HT-29 (cell line): ENCODE measurements at regions not wholly inside any gene's neighbourhood (a gene's known extent, or its start where the extent isn't known, plus 50 kb on each side); places are given as distances from the start of the nearest gene placed in this dataset.
"Not testable (repeated sequence)": the region's sequence is repeated elsewhere in the genome, so short reads cannot be mapped to it uniquely, and the experiment has no call there.

Experiments used
- DNase-seq: peaks from one replicate; pipeline ENCODE4 v3.0.0-alpha.2; 2015; ENCODE audit warnings: low spot score

DNA sequence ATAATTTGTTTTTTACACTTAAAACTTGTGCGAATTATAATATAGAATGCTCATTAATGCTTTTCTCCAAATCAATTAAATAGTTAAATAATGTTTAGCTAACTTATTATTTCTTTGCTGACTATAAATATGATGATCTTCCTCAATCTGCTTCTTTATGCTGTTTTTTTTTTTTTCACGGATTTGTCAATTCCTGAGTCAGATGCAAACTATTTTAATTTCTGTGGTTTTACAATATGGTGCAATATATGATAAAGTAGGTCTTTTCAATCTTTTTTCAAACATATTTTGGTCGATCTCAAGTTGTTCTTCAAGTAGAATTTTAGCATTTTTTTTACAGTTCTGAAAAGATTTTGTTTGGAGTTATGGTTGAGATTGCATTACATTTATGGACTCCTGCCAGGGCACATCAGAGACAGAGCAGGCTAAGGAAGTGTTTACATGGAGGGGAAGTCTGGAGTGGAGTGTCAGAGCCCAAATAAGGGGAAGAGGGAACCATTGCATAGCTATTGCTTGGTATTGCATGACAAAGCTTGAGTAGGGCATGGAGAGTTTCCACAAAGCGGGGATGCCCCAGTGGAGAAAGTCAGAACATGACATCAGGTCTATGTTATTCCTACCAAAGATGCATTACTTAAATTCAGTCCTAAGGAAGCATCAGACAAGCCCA lies 204.4 kb downstream of the OTUD1 start:
- DNase-seq, result no peak

DNA sequence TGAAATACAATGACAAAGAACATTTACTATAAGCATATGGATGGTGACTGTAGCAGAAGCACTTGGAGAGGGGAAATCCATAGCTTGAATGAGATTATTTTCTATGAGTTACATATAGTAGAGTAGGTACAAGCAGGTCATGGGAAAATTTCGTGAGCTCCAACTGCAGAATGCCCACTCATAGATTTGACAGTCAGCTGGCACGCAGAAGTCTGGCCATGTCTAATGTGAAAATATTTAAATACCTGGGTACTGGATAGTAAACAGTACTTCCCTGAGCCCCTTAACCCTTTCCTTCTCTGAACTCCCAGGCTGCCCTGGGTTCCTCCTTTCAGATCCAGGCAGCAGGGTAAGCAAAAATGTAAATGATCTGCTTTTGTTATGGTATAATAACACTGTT lies 209.7 kb downstream of the OTUD1 start:
- DNase-seq, result no peak

DNA sequence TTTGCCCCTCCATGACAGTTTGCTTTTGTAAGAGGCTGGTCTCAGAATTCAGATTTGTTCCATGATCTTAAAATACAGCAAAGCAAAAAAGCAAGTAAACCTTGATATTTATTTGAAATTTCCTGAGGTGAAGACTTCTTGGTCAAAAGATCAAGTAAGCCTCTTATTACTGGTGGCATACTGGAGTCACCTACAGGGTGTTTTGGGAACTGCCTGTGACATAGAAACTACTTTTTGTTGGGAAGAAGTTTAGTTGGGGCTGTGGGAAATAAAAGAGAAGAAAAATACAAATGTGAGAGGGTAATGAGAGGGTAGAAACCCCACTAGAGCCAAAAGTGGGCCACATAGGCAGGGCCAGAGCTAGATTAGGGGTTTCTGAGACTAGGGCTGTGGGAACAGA lies 217.9 kb downstream of the OTUD1 start:
- DNase-seq, result peak; percentile 23

DNA sequence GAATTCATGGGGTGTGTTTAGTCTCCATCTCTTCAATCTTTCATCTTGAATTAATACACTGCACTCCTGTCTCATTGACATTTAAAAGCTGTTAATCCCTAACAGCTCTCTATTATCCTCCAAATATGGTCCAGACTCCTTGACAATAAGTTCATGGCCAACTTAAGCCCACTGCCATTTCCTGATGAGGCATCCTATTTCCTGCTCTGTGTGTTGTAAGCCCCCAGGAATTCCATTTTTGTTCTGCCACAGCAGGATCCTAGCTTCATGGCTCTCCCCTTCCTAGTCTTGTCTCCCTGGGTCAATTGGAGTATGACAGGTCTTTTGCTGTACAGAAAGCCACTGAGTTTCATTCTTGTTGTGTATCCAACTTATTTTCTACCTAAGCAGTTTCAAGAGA lies 218.8 kb downstream of the OTUD1 start:
- no peak for DNase-seq

DNA sequence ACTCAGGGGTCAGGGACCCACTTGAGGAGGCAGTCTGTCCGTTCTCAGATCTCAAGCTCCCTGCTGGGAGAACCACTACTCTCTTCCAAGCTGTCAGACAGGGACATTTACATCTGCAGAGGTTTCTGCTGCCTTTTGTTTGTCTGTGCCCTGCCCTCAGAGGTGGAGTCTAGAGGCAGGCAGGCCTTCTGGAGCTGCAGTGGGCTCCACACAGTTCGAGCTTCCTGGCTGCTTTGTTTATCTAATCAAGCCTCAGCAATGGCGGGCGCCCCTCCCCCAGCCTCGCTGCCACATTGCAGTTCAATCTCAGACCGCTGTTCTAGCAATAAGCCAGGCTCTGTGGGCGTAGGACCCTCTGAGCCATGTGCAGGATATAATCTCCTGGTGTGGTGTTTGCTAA lies 233.0 kb downstream of the OTUD1 start:
- DNase-seq, result not testable (repeated sequence)

DNA sequence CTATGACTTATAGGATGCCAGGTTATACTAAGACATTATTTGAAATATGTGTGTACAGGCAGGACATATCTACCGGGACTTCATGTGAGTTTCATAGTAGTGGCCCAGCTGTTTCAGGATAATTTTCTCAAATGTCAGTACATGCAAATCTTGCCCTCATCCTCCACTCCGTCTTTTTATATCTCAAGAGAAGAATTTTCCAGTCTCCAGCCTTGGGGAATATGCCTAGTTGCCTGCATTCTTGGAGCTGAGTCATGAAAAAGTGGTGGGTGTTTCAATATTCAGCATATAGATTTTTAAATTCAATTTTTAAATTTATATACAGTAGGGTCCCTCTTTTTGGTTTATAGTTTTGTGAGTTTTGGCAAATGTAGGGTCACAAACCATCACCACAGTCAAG lies 236.7 kb downstream of the OTUD1 start:
- DNase-seq, result no peak

DNA sequence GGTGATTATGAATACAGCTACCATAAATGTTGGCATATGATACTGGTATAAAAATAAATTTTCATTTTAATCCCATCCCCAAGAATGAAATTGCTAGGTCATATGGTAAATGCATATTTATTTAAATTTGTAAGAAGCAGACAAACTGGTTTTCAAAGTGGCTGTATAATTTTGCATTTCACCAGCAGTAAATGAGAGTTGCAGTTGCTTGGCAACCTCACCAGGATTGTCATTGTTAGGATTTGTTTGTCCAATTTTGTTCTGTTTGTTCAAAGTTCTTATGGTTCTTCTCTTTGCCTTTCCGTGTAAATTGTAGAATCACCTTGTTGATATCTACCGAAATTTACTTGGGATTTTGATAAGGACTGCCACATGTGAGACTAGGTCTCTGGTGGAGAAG lies 237.4 kb downstream of the OTUD1 start:
- no peak for DNase-seq

DNA sequence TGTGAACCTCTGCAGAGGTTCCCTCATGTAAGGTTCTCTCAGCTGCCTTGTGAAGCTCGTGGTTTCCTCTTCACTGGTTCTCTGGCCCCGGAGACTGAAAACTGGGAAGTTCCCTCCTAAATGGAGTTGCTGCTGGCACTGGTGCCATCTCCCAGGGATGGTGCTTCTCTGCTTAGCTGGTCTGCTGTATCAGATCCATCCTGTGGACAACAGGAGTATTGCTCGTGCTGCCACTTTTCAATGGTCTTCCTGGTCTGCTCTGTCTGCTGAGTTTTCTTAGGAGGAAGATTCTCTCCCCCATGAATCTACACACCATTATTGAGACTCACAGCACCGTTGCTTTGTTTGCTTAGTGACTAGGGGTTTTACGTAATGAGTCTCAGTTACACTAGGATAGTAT lies 247.8 kb downstream of the OTUD1 start:
- DNase-seq, result peak; percentile 3

DNA sequence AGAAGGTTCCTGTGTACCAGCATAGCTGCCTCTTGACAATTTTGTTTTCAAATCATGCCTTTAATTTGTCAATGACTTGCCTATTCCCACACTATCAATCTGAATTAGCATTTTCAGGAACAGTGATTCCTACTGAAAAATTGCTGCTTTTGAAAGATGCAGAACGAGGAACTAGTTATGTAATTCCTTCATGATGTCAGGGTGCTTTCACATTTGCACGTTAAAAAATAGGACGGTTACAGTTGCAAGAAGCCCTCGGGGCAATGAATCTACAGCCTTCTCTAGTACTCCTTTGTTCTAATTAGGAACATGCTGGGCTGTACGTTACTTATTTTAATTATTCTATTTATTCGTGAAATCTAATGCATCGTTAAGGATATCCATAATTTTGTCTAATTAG lies 253.9 kb downstream of the OTUD1 start:
- no peak for DNase-seq

DNA sequence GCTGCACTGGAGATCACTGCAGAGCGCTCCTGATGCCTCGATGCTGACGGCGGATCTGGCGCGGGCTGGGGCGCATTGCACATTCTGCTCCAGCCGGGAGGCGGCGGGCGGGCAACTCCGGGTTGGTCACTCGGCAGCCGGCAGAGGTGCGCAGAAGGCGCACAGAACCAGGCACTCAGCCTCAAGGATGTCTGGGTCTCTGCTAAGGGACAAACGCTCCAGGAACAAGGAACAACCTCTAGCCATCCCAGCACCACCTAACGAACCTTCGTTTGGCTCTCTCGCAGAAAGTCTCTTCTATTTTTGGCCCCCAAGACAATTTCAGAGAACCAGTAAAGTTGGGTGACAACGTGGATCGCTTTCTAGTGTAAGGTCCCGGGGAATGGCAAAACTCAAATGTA lies 254.6 kb downstream of the OTUD1 start:
- DNase-seq, result no peak

DNA sequence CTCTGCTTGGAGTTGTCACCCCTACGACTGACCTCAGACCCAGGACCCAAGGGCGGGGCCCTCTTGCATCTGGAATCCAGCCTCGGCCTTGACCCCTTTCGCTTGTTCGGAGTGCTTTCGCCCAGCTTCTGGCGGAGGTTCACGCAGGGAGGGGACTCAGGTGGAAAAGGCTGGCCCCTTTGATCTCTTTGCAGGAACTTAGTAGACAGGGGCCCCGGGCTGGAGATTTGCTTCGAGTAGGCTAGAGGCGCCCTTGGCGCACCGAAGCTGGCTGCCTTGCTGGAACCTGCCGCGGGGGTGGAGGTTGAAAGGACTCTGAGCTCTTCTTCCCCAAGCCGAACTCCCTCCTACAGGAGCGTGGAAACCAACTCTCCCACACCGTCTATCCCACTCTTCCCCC lies 255.1 kb downstream of the OTUD1 start:
- no peak for DNase-seq

DNA sequence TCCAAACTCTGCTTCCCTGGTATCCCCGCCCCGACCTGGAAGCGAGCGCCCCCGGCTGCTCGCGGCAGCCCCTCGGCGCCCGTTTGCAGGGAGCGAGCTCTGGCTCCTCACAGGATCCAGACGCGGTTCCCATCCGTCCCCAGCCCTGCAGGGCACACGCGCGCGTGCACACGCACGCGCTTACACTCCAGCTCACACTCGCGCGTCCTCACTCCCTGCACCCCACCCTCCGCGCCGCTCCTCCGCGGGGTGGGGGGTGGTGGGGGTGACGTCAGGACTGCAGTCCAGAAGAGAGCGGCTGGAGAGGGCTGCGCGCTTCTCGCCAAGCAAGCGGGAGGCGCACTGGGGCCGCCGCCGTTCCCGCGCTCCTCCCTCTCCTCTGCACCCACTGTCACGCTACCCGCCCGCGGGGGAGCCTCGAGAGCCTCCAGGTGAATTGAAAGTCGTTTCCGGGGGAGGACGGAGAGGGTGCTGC lies 255.6 kb downstream of the OTUD1 start:
- DNase-seq, result no peak

DNA sequence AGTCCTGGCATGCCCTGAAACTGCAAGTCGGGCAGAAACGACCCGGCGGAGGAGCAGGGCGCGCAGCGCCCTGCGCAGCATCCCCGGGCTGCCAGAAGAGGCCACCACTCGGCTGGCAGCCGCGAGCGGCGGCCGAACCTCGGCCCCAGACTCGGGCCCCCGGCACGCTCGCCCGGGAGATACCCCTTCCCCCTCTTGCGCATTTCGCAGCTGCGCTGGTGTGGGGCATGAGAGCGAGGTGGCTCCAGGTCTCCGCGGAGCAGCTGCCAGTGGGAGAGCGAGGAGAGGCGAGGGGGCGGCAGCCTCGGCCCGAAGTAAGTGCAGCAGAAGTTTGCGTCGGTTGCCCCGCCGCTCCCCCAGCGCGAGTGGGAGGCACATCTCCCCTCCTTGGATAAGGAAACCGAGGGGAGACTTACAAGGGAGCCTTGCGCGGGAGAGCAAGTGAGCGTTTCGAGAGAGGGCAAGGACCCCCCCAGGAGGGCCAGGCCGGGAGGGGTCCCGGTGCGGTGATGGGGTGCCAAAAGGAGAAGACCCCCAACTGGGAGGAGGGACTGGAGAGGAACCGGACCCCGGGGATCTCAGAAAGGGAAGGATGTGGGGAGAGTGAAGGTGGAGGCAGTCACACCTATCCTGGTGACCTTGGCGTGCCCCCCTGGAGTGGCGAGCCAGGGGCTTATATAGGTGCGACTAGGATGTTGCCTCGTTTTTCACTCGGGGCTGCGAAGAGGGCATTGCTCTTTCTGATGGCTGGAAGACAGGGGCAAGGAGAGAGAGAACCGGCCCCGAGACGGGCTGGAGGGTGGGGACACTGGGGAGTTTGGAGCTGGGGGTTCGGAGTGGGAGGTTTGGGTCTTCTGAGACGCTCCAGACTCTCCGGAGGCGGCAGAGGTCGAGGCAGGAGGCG lies 256.3 kb downstream of the OTUD1 start:
- DNase-seq, result no peak

DNA sequence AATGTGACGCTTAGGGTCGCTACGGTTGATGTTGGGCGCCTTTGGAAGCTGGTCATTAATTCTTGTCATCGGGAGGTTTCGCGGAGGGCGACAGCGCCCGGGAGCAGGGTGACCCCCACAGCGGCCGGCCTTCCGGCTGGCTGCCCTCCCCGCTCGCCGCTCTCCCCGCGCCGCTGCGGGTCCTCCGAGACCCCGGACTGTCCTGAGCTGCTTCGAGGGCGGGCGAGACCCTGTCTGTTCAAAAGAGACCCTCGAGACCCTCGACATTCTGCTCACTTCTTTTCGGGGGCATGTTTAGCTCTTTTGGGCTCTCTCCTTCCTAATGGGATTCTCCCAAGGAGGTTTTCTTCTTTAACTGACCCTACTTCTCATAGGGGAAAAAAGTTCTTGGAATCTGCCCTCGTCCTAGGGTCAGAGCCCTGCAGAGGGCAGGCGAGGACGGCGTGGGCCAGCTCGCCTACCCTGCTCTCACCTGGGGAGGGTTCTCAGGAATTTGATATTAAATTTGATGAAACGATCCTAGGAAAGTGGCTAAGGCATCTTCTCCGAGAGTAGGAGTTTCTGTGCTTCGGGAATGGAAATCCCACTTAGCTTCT lies 257.0 kb downstream of the OTUD1 start:
- no peak for DNase-seq

DNA sequence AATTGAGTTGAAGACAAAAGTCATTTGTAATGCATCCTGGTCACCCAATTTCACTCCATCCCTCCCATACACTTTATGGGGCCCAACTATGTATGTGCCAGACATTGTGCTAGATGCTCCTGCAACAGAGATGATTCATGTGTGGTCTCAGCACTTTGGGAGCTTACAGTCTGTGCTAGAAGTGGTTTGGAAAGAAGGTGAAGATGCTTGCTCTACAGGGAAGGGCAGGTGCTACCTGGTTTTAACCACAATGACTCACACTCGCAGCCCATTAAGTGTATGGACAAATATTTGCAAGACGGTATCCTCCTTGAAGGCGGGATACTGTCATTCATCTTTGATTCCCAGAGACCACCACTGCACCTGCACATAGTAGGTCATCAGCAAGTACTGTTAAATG lies 257.6 kb downstream of the OTUD1 start:
- no peak for DNase-seq

DNA sequence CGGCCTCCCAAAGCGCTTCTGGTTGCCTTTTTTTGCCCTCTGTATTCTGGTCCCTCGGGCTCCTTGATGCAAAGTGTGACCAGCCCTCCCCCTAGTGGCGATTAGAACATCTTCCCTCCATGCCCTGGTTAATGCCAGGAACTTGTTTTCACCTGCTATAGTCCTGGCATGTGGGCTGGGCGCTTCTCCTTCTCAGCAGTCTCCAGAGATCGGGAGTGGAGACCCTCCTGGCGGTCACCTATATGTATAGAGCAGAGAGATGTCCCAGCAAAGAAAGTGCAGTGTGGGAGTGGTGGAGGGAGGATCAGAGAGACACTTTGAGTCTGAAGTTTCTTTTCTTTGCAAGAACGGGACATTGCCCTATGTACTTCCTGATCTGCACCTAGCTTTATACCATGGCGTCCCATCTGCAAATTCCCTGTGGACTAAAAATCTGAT lies 264.1 kb downstream of the OTUD1 start:
- DNase-seq, result peak; percentile 83

DNA sequence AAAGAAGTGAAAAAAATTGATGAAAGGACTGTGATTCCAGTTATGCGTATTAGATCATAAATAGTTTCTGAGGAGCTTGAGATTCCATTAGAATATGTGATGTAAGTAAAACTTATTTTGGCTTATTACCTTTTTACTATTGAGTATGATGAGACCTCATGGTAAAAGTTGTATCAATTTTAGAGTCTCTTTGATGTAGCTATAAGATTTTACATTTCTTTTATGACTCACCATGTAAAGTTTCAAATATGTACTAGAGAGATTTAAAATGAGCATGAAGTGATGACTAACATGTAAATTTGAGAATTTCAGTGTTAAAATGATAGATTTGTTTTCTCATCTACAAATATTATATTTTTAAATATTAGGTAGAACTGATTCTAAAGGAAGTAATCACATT lies 276.5 kb downstream of the OTUD1 start:
- DNase-seq, result no peak

DNA sequence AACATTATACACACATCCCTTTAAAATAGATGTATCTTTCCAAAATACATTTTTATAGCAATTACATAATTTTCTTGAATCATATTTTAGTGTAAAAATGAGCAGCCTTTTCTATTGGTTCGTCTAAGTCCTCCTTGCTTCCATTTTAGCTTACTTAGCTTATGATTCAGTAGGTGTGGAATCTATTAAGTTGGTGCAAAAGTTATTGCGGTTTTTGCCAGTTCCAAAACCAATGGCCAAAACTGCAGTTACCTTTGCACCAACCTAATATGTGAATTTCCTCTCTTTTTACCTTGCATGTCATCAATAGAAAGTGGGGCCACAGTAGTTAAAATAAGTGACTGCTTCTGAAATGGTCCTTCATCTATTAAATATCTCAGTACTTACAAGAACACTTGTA lies 279.0 kb downstream of the OTUD1 start:
- no peak for DNase-seq

DNA sequence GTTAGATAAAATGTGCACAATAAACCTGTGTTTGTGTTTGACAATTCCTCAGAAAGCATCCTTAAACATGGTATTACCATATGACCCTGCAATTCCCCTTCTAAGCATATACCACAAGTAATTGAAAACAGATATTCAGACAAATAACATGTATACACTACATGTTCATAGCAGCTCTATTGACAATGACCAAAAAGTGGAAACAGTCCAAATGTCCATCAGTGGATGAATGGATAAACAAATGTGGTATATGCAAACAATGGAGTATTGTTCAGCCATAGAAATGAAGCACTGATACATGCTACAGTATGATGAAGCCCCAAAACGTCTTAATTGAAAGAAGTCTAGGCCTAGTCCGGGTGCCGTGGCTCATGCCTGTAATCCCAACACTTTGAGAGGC lies 280.1 kb downstream of the OTUD1 start:
- DNase-seq, result no peak

DNA sequence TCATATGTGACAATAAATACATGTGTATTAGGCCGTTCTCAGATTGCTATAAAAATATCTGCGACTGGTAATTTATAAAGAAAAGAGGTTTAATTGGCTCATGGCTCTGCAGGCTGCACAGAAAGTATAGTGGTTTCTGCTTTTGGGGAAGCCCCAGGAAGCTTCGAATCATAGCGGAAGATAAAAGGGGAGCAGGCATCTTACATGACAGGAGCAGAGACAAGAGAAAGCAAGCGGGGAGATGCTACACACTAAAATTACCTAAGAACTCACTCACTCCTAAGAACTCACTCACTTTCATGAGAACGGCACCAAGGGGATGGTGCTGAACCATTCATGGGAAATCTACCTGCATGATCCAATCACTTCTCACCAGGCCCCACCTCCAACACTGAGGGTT lies 284.9 kb downstream of the OTUD1 start:
- DNase-seq, result no peak

DNA sequence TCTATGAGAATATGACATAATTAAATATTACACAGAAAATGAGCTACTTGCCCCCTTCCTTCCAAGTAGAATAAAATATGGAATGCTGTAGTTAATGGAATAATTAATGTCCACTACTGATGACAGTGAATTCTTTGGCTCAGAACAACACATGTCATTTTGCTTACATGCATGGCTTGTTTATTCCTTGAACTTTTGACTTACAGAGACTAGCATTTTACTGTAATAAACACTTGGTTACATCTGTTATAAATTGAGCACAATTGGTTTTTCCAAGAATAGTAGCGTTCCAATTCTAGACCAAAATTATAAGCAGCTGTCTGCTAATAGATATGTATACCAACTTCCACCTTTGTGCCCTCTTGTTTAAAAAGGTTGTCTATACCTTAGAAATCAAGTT lies 286.7 kb downstream of the OTUD1 start:
- DNase-seq, result no peak

DNA sequence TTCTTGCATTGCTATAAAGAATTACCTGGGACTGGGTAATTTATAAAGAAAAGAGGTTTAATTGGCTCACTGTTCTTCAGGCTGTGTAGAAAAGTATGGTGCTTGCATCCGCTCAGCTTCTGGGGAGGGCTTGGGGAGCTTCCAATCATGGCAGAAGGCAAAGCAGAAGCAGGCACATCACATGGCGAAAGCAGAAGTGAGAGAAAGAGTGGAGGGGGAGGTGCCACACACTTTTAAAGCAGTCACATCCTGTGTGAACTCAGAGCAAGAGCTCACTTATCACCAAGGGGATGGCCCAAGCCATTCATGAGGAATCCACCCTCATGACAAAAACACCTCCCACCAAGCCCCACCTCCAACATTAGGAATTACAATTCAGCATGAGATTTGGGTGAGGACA lies 303.5 kb downstream of the OTUD1 start:
- no peak for DNase-seq

DNA sequence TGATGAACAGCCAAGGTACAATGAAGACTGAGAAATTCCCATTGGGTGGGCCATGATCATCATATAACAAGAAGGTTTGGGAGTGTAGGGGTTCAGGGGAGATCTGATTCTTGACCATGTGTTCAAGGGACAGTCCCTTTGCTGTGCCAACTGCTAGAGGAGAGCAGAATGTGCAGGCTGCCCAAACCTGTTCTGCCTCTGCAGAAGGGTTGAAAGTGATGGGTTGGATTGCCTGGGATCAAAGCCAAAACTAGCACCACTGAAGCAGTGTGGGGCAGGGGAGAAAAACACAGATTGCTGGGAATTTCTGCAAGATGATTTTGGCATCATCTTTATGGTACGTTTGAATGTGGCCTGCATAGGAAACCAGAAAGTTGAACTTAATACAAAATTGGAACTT lies 303.9 kb downstream of the OTUD1 start:
- DNase-seq, result no peak
